ENCODE measurements at regions not wholly inside any gene's neighbourhood (a gene's known extent, or its start where the extent isn't known, plus 50 kb on each side); places are given as distances from the start of the nearest gene placed in this dataset.

DNA sequence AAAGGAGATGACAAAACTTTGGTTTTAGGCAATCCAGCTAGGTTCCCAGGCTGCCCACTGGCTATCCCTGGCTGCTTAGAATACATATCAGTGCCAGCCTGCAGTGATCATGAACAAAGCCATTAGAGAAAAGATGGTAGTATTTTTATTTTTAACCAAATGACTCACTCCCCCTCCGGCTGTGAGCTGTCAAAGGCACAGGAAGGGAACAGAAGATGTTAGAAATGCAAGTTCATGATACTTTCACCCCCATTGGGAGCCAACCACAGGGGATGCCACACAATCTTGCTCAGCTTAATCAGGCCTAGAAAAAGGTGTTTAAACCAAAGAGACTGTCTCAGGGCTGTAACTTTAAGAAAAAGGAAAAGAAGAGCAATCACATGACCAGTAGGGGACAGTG, 70.3 kb upstream of the ASTN2 start:
- Histone ChIP-seq H3K9me2 (replicated peaks; ENCODE audit: insufficient read depth) (no peaks in the 10 kb centered on the region), H3K79me2 (no peaks in the 10 kb centered on the region), H3K4me2 (no peak overlapping the region), H2AFZ (no peak overlapping the region), H3K27ac (no peak overlapping the region), H4K20me1 (ENCODE audit: insufficient read depth, poor library complexity, severe bottlenecking) (no peaks in the 10 kb centered on the region), H3K4me3 (no peak overlapping the region), H3K36me3 (replicated peaks; ENCODE audit: insufficient read depth, low read depth) (no peaks in the 10 kb centered on the region), H3K4me1 (ENCODE audit: insufficient read depth) (peaks cover 12% of the 10 kb centered on the region), H3K27me3 (peaks cover 6% of the 10 kb centered on the region), H3K9me3 (ENCODE audit: low read depth) (no peaks in the 10 kb centered on the region)
- TF ChIP-seq EZH2 (IDR thresholded peaks at IDR 0.05; ENCODE audit: borderline replicate concordance) (no peak), EZH2phosphoT487 (IDR thresholded peaks at IDR 0.05; ENCODE audit: low read depth, severe bottlenecking, unreplicated experiment) (no peak)
- TF ChIP-seq, protein P1, sequence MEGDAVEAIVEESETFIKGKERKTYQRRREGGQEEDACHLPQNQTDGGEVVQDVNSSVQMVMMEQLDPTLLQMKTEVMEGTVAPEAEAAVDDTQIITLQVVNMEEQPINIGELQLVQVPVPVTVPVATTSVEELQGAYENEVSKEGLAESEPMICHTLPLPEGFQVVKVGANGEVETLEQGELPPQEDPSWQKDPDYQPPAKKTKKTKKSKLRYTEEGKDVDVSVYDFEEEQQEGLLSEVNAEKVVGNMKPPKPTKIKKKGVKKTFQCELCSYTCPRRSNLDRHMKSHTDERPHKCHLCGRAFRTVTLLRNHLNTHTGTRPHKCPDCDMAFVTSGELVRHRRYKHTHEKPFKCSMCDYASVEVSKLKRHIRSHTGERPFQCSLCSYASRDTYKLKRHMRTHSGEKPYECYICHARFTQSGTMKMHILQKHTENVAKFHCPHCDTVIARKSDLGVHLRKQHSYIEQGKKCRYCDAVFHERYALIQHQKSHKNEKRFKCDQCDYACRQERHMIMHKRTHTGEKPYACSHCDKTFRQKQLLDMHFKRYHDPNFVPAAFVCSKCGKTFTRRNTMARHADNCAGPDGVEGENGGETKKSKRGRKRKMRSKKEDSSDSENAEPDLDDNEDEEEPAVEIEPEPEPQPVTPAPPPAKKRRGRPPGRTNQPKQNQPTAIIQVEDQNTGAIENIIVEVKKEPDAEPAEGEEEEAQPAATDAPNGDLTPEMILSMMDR (IDR thresholded peaks at IDR 0.05; ENCODE audit: poor library complexity): no peak
- no peak for DNase-seq (ENCODE audit: low spot score)
- 67% methylated on average over 1 of the region's 1 CpG for WGBS (ENCODE audit: low lambda C conversion rate, missing lambda C conversion rate)

- Histone ChIP-seq H3K4me2 (no peak overlapping the region), H3K27ac (no peak overlapping the region), H3K9me2 (replicated peaks; ENCODE audit: insufficient read depth) (no peaks in the 10 kb centered on the region), H3K79me2 (no peaks in the 10 kb centered on the region), H4K20me1 (ENCODE audit: insufficient read depth, poor library complexity, severe bottlenecking) (no peaks in the 10 kb centered on the region), H3K36me3 (replicated peaks; ENCODE audit: insufficient read depth, low read depth) (no peaks in the 10 kb centered on the region), H3K4me3 (no peak overlapping the region), H3K27me3 (peaks cover 3% of the 10 kb centered on the region), H3K4me1 (ENCODE audit: insufficient read depth) (no peaks in the 10 kb centered on the region), H3K9me3 (ENCODE audit: low read depth) (no peaks in the 10 kb centered on the region), H2AFZ (no peak overlapping the region)
- WGBS (ENCODE audit: low lambda C conversion rate, missing lambda C conversion rate): 96% methylated on average over 2 of the region's 2 CpGs
- no peak for DNase-seq (ENCODE audit: low spot score)
- TF ChIP-seq, protein P1 (IDR thresholded peaks at IDR 0.05; ENCODE audit: poor library complexity): no peak
- TF ChIP-seq EZH2phosphoT487 (IDR thresholded peaks at IDR 0.05; ENCODE audit: low read depth, severe bottlenecking, unreplicated experiment) (no peak), EZH2 (IDR thresholded peaks at IDR 0.05; ENCODE audit: borderline replicate concordance) (no peak)
Observed at GRCh38 chr9:117480729-117481128, 65.9 kb upstream of the ASTN2 start.

DNA sequence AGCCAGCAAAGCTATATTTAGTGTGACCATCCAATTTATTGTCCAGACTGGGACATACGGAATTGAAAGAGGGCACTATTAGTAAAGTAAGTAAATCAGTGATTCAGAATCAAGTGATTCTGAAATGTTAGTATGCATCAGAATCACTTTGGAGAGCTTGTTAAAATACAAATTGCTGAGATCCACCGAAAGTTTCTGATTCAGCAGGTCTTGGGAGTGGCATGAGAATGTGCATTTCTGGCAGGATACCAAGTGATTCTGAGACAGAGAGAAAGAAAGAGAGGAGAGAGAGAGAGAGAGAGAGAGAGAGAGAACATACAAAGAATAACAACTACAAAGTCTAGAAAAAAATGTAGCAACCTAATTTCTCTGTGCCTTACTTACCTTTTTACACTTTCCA, 65.4 kb upstream of the ASTN2 start:
- no peak overlapping the region for H3K4me3 ChIP-seq
- no peak for TF ChIP-seq EZH2 (IDR thresholded peaks at IDR 0.05; ENCODE audit: borderline replicate concordance)
- TF ChIP-seq, protein P1 (IDR thresholded peaks at IDR 0.05; ENCODE audit: poor library complexity): no peak
- no peak for TF ChIP-seq EZH2phosphoT487 (IDR thresholded peaks at IDR 0.05; ENCODE audit: low read depth, severe bottlenecking, unreplicated experiment)
- DNase-seq (ENCODE audit: low spot score): no peak

GRCh38 chr9:117473293-117473692, 58.4 kb upstream of the ASTN2 start:
- Histone ChIP-seq H4K20me1 (ENCODE audit: insufficient read depth, poor library complexity, severe bottlenecking) (no peaks in the 10 kb centered on the region), H3K27me3 (no peaks in the 10 kb centered on the region), H3K4me2 (no peak overlapping the region), H3K79me2 (no peaks in the 10 kb centered on the region), H3K27ac (no peak overlapping the region), H2AFZ (no peak overlapping the region), H3K4me1 (ENCODE audit: insufficient read depth) (no peaks in the 10 kb centered on the region), H3K4me3 (no peak overlapping the region), H3K36me3 (replicated peaks; ENCODE audit: insufficient read depth, low read depth) (no peaks in the 10 kb centered on the region), H3K9me3 (ENCODE audit: low read depth) (no peaks in the 10 kb centered on the region), H3K9me2 (replicated peaks; ENCODE audit: insufficient read depth) (no peaks in the 10 kb centered on the region)
- no peak for DNase-seq (ENCODE audit: low spot score)
- no peak for TF ChIP-seq EZH2 (IDR thresholded peaks at IDR 0.05; ENCODE audit: borderline replicate concordance)
- TF ChIP-seq, protein P1 (IDR thresholded peaks at IDR 0.05; ENCODE audit: poor library complexity): no peak
- TF ChIP-seq EZH2phosphoT487 (IDR thresholded peaks at IDR 0.05; ENCODE audit: low read depth, severe bottlenecking, unreplicated experiment): no peak
- 89% methylated on average over 1 of the region's 1 CpG for WGBS (ENCODE audit: low lambda C conversion rate, missing lambda C conversion rate)

More for the DNA sequence above, 65.4 kb upstream of the ASTN2 start:
- WGBS (ENCODE audit: low lambda C conversion rate, missing lambda C conversion rate): 84% methylated on average over 2 of the region's 2 CpGs
- H3K9me2 ChIP-seq (replicated peaks; ENCODE audit: insufficient read depth): no peaks in the 10 kb centered on the region
- no peaks in the 10 kb centered on the region for H4K20me1 ChIP-seq (ENCODE audit: insufficient read depth, poor library complexity, severe bottlenecking)
- no peak overlapping the region for H3K27ac ChIP-seq
- no peak overlapping the region for H3K4me2 ChIP-seq
- no peaks in the 10 kb centered on the region for H3K36me3 ChIP-seq (replicated peaks; ENCODE audit: insufficient read depth, low read depth)
- H3K27me3 ChIP-seq: no peaks in the 10 kb centered on the region
- no peaks in the 10 kb centered on the region for H3K79me2 ChIP-seq
- no peaks in the 10 kb centered on the region for H3K4me1 ChIP-seq (ENCODE audit: insufficient read depth)
- no peak overlapping the region for H2AFZ ChIP-seq
- no peaks in the 10 kb centered on the region for H3K9me3 ChIP-seq (ENCODE audit: low read depth)

Data from hepatocyte (in vitro differentiated cells).